SK-N-SH treated with all-trans-retinoic acid at 6 μM for 48 hours (cell line): ENCODE measurements at regions not wholly inside any gene's neighbourhood (a gene's known extent, or its start where the extent isn't known, plus 50 kb on each side); places are given as distances from the start of the nearest gene placed in this dataset.

Experiments used
- ATAC-seq: fragments of 200-7000 bp; cut with Tn5 transposase; 3 replicates; pipeline ENCODE4 v1.9.1; 2020; ENCODE audit warnings: mild to moderate bottlenecking, moderate library complexity
- ARNTL ChIP-seq: fragments of 450-650 bp; formaldehyde crosslinking; IDR thresholded peaks from 2 replicates; pipeline ENCODE4 v1.5.0; 2020; ENCODE audit warnings: low read depth, mild to moderate bottlenecking, moderate library complexity, borderline replicate concordance
- BACH2 ChIP-seq: fragments of 250-450 bp; sonication (Bioruptor Pico); IDR thresholded peaks from 2 replicates; pipeline ENCODE4 v1.9.0; 2021; ENCODE audit warnings: mild to moderate bottlenecking, borderline replicate concordance
- ESRRG ChIP-seq: fragments of 250-450 bp; sonication (Bioruptor Pico); IDR thresholded peaks from 2 replicates; pipeline ENCODE4 v1.6.1; 2021; ENCODE audit warnings: mild to moderate bottlenecking
- GLIS3 ChIP-seq: fragments of 250-450 bp; sonication (Bioruptor Pico); IDR thresholded peaks from 2 replicates; pipeline ENCODE4 v1.5.0; 2020; ENCODE audit warnings: mild to moderate bottlenecking, moderate library complexity
- ISL1 ChIP-seq: fragments of 250-450 bp; sonication (Bioruptor Pico); IDR thresholded peaks from 2 replicates; pipeline ENCODE4 v2.1.2; 2022; ENCODE audit warnings: mild to moderate bottlenecking, moderate library complexity
- OSR1 ChIP-seq: fragments of 250-450 bp; sonication (Bioruptor Pico); IDR thresholded peaks from 2 replicates; pipeline ENCODE4 v1.8.0; 2022; ENCODE audit warnings: moderate library complexity, mild to moderate bottlenecking, inconsistent platforms
- POU6F1 ChIP-seq: fragments of 250-450 bp; sonication (Bioruptor Pico); IDR thresholded peaks from 2 replicates; pipeline ENCODE4 v1.8.0; 2021; ENCODE audit warnings: low read depth, mild to moderate bottlenecking, moderate library complexity, borderline replicate concordance
- PPARA ChIP-seq: fragments of 250-450 bp; sonication (Bioruptor Pico); IDR thresholded peaks from 2 replicates; pipeline ENCODE4 v1.5.0; 2020; ENCODE audit warnings: mild to moderate bottlenecking, borderline replicate concordance
- RARB ChIP-seq: fragments of 250-450 bp; sonication (Bioruptor Pico); IDR thresholded peaks from 2 replicates; pipeline ENCODE4 v1.8.0; 2021; ENCODE audit warnings: mild to moderate bottlenecking, moderate library complexity
- SNAI2 ChIP-seq: fragments of 250-450 bp; sonication (Bioruptor Pico); IDR thresholded peaks from 2 replicates; pipeline ENCODE4 v1.5.0; 2020; ENCODE audit warnings: mild to moderate bottlenecking, moderate library complexity
- TCF4 ChIP-seq: fragments of 250-450 bp; sonication (Bioruptor Pico); IDR thresholded peaks from 2 replicates; pipeline ENCODE4 v1.8.0; 2021; ENCODE audit warnings: mild to moderate bottlenecking, moderate library complexity, borderline replicate concordance
- TOX ChIP-seq: fragments of 250-450 bp; sonication (Bioruptor Pico); IDR thresholded peaks from 2 replicates; pipeline ENCODE4 v1.8.0; 2021; ENCODE audit warnings: mild to moderate bottlenecking, moderate library complexity, borderline replicate concordance
- TSHZ2 ChIP-seq: fragments of 250-450 bp; sonication (Bioruptor Pico); IDR thresholded peaks from 2 replicates; pipeline ENCODE4 v1.5.0; 2020; ENCODE audit warnings: mild to moderate bottlenecking, moderate library complexity
- ZC3H10 ChIP-seq: fragments of 250-450 bp; sonication (Bioruptor Pico); IDR thresholded peaks from 2 replicates; pipeline ENCODE4 v1.5.1; 2021; ENCODE audit warnings: mild to moderate bottlenecking, moderate library complexity
- ZFP30 ChIP-seq: fragments of 450-650 bp; formaldehyde crosslinking; IDR thresholded peaks from 2 replicates; pipeline ENCODE4 v1.5.0; 2022; ENCODE audit warnings: mild to moderate bottlenecking, moderate library complexity
- ZNF565 ChIP-seq: fragments of 450-650 bp; formaldehyde crosslinking; conservative IDR thresholded peaks from 2 replicates; pipeline ENCODE4 v1.5.0; 2020; ENCODE audit warnings: low read depth, mild to moderate bottlenecking, moderate library complexity
- ZNF70 ChIP-seq: fragments of 450-650 bp; formaldehyde crosslinking; IDR thresholded peaks from 2 replicates; pipeline ENCODE4 v1.5.0; 2020; ENCODE audit warnings: mild to moderate bottlenecking, moderate library complexity
- ZNF8 ChIP-seq: fragments of 450-650 bp; formaldehyde crosslinking; IDR thresholded peaks from 2 replicates; pipeline ENCODE4 v1.5.0; 2020; ENCODE audit warnings: mild to moderate bottlenecking, moderate library complexity

GRCh38 chr12:124429535-124429934 is 134.6 kb downstream of the RFLNA start (continued):
- TF ChIP-seq RARB (CRISPR knock-in tag) (no peak), ZFP30 (CRISPR knock-in tag) (no peak), SNAI2 (CRISPR knock-in tag) (no peak), TOX (CRISPR knock-in tag) (no peak), BACH2 (CRISPR knock-in tag) (no peak), ZNF8 (CRISPR knock-in tag) (no peak)

GRCh38 chr12:124428792-124429281 is 133.9 kb downstream of the RFLNA start:
- peak; percentile 18; the same call in 2 of the 3 replicates for ATAC-seq
- TF ChIP-seq OSR1 (CRISPR knock-in tag) (no peak), GLIS3 (CRISPR knock-in tag) (no peak), TCF4 (CRISPR knock-in tag) (no peak), ZNF565 (CRISPR knock-in tag) (no peak), ARNTL (no peak), BACH2 (CRISPR knock-in tag) (no peak), ZNF8 (CRISPR knock-in tag) (no peak), ZNF70 (CRISPR knock-in tag) (no peak), TOX (CRISPR knock-in tag) (no peak)

- TF ChIP-seq TSHZ2 (CRISPR knock-in tag) (peak; percentile 42; the same call in 1 of the 2 replicates), POU6F1 (CRISPR knock-in tag) (no peak), PPARA (CRISPR knock-in tag) (no peak)
- TF ChIP-seq, all 23 proteins: peak for 1
- peak; percentile 64 for ATAC-seq
These were observed 133.4 kb downstream of the RFLNA start for GRCh38 chr12:124428136-124428791.

GRCh38 chr12:124426594-124427555 is 132.0 kb downstream of the RFLNA start:
- no peak for ATAC-seq
- TF ChIP-seq TOX (CRISPR knock-in tag) (no peak), ZNF8 (CRISPR knock-in tag) (no peak), BACH2 (CRISPR knock-in tag) (no peak)

GRCh38 chr12:124425667-124426066 is 130.8 kb downstream of the RFLNA start:
- TF ChIP-seq ISL1 (no peak), TCF4 (CRISPR knock-in tag) (no peak), TSHZ2 (CRISPR knock-in tag) (no peak), POU6F1 (CRISPR knock-in tag) (no peak), ESRRG (CRISPR knock-in tag) (no peak), RARB (CRISPR knock-in tag) (no peak), ZC3H10 (CRISPR knock-in tag) (no peak), BACH2 (CRISPR knock-in tag) (no peak), ARNTL (no peak), PPARA (CRISPR knock-in tag) (no peak), ZFP30 (CRISPR knock-in tag) (no peak), GLIS3 (CRISPR knock-in tag) (no peak)
- ATAC-seq, result no peak
